Inflammatory macrophage treated with lipopolysaccharide for 1 hour (primary cell): ENCODE measurements at regions not wholly inside any gene's neighbourhood (a gene's known extent, or its start where the extent isn't known, plus 50 kb on each side); places are given as distances from the start of the nearest gene placed in this dataset.
"Not testable (repeated sequence)": the region's sequence is repeated elsewhere in the genome, so short reads cannot be mapped to it uniquely, and the experiment has no call there.

Experiments
- DNase-seq, 2 donors: peaks; one replicate each; pipeline ENCODE4 v3.0.0-alpha.2; 2020 to 2022

DNA sequence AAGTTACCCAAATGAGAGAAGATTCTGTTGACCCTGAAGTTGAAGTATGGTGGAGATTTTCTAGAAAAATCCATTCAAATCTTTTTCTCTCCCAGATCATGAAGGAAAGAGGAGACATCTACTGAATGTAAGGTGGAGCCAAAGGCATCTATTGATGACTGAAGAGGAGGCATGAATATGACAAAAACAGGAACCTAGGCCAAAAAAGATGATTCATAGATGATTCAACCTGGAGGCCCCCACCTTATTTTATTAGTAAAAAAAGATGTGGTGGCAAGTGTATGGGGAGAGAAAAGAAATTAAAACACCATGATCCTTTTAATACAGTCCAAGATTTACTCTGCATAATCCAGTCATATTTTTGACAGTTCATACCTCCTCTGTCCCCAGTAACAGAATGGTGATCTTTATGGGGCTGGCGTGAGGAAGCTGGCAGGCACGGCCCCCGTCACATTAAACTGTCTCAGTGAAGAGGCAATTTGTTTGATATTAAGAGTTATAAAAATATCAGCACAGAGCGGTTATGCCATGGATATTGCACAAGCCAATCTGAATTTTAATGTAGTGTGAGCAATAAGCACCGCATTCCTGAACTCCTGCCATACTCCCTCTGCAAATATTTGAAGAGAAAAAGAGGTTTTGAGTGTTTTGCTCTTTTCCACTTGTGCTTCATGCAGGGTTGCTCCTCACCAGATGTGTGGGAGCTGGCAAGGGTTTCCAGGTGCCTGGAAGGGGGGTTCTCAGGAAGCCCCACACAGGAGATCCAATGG, 94.4 kb downstream of the TRIM43 start:
- DNase-seq = not testable (repeated sequence)

DNA sequence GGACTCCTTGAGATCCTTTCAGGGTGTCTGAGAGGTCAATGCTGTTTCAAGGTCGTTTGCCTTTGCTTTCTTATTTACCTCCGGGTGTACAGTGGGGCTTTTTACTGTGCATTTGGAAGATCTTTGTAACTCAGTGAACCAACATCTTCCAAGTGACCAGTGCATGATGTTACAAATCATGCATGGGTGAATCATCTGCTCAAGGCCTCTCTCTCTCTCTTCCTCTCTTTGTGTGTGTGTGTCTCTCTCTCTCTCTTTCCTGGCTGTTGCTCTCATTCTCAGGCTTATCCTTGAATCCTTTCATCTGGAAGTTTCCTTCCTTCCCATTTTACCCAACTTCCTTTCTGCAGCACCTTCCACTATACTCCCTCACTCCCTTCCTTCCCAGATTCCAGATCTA, 96.1 kb downstream of the TRIM43 start:
- DNase-seq = peak in 1 of 2 donors; percentile 32

DNA sequence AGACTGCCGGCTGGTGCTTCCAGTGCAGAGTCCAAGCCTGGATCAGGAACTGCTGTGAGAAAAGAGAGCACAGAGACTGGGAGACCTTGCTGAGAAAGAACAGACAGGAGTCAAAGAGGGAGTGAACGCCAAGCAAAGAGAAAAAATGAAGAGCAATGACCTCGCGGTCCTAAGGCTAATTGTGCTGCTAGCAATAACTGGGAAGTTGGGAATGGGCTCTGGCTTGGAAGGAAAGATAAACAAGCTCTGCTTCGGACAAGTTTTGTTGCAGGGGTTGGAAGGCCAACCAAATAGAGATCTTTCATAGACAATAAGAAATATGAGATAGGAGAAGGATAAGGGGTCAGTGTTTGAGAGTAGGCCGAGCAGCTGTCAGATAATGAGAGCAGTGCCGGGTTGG, 99.4 kb downstream of the TRIM43 start:
- not testable (repeated sequence) for DNase-seq

DNA sequence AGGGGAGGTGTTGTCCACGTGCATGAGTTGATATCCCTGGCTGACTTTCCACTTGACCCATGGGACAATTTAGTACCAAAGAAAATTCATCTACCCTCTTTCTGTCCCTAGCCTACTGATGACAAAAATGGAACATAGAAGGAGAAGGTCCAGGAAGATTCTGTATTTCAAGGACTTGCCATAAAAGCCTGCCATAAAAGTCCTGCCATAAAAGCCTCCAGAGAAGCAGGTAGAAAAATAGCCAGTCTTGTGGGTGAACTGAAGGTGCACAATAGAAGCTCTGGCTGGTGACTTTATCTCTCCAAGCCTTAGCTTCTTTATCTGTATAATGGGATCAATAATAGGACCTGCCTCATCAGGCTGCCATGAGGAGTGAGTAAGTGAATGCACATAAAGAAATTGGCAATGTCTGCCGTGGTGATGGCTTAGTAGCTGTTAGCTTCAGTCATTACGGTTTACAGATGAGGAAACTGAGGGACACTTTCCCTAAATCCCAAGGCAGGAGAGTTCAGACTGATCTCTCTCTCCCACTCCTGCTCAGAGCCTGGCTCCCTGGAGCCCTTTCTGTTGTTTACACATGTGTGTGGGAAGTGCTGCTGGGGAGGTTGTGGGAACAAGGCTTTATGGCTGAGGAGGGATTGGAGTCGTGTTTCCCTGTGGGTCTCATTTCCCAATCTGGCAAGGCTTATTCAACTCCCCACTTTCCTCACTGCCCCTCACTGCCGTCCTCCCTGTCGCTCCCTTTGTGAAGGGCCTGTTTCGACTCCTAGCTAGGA, 101.5 kb downstream of the TRIM43 start:
- DNase-seq = not testable (repeated sequence)

DNA sequence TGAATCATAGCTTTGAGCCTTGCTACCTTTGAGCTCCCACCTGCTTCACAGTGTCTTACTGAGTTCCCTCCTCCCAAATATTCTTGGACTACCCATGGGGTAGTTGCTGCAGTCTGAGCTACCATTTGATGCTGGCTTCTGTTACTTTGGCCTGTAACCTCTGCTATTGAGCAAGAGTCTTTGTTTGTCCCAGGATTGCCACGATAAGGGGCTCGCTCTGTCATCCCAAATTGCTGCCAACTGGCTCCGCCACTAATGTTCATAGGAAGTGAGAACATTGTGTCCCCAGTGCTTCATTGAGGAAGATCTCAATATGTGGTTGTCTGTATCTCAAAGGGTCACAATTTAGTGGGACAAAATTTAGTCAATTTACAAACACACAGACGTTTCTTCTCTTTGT, 103.8 kb downstream of the TRIM43 start:
- DNase-seq = no peak

DNA sequence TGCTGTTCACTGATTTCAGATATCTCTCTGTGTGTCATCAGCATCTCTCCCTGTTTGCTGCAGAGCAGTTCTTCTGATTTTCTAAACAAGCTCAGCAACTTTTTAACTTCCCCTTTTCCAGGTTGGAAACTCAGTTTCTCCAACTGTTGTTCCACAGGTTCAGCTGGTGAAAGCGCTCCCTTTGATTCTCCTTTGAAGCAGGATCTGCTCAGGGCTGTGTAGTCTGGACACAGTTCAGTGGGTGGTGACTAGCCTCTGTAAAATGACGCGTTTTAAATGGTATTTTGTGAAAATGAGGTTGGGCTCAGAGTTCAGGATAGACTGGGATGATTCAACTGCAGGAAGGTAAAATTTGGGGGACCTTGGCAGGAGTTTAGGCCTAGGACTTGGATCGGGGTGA, 106.3 kb downstream of the TRIM43 start:
- DNase-seq = no peak

DNA sequence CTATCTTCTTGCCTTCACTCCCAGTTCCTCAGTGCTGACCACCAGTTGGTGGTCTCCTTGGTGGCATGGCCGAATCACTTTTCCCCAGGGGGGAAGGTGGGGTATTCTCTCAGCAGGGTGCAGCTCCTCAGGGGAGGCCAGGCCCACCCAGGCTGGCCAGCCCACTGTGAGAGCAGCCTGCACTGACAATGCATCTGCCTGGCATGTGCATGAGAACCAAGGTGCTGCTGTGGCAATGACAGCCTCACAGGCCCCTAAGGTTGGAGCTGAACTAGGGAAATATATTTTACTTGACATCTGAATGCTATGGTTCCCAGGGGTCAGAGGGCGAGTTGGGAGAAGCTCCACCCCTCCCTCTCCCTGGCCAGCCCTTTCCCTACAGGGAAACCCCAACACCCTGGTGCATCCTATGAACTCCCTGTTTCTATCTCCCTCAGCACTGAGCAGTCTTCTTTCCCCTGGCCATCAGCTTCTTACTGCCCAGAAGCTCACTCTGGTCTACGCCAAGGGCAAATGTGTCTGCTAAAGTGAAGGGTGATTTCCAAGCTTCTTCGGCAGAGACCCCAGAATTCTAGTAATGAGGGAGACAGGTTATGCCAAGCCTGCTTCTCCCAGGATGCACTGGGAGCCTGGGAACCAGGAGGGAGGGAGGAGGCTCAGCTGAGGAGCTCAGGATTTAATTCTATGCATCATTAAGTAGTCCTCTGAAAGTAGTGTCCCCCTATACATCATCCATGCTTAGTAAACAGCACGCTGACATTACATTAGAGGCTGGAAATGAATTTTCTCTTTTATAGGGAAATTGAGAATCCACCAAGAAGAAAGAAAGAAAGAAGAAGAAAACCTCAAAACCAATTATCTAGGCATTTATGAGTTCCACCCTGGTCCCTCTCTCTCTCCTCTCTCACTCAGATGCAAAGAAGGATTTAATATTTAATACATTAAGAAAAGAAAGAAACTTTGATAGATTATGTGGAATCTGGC, 107.7 kb downstream of the TRIM43 start:
- DNase-seq = not testable (repeated sequence)

DNA sequence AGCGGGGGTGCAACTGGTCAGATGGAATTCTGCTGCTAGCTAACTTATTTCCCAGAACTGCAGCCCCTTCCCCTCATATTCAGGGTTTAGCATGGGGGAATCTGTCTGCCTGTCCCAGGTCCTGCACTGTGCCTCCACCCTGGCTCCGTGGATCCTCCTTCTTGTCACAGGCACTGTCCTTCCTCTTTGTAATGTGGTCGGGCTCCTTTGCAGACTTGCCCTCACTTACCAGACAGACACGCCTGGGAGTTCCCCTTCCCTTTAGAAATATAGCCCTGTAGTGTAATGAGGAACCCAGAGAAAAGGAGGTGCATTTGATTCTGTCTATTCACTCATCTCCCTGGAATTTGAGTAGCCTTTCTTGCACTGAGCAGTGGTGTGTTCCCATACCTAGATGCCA, 108.7 kb downstream of the TRIM43 start:
- DNase-seq = peak; percentile 73 to 74

DNA sequence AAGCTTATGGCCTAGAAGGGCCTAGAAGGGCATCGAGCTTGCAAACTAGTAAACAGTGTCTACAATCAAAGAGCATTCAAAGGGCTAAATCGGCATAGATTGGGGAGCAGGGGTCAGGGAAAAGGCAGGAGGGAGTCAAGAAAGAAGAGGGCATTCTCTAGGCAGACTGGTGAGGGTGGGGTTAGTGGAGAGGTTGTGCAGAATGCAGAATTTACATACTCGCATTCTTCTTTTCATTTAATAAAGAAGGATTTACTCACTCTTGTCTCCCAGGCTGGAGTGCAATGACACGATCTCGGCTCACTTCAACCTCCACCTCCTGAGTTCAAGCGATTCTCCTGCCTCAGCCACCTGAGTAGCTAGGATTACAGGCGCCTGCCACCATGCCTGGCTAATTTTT, 110.7 kb downstream of the TRIM43 start:
- DNase-seq = no peak

DNA sequence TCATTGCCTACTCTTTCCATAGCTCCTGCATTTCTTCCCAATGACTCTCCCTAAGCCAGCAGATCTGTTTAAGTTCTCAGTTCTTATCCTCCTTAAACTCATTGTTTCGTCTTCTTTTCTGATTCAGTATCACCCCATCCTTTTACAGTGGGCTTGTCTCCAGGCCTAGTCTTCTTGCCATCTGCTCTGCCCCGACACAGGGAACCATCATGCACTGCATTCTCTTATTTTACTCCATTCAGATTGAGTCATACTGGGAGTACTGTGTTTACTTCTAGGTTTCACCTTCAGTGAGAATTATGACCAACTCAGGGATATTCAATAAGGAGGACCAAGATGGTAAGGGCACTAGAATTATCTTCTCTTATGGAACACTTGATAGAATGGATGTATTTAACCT, 115.4 kb downstream of the TRIM43 start:
- DNase-seq = not testable (repeated sequence)

DNA sequence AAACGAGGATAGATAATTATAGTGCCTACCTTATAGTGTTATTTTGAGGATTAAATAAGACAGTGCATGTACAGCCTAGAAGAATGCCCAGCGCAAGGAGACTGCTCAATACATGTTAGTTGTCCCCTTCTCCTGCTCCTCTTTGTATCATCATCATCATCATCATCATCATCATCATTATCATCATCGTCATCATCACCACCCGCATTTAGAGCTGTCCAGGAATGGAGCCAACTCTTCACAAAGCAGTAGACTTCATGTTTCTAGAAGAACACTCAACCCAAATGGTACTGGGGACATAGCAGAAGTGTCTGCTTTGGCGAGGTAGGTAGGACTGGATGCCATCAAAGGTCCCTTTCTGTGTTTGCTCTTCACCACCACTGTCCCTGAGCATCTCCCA, 116.0 kb downstream of the TRIM43 start:
- DNase-seq = no peak

DNA sequence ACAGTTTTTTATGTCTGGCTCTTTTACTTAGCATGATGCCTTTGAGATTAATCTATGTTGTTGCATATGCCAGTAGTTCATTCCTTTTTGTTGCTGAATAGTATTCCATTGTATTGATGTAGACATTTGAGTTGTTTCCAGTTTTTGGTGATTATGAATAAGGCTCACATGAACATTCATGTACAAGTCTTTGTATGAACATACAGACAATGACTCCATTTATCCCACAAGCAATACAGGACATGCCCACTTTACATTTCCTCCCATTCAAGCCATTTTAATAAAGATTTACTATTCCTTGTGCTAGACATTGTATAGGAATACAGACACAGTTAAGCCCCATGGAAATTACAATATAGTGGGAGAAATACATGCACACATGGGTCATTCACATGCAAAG, 118.0 kb downstream of the TRIM43 start:
- no peak for DNase-seq

DNA sequence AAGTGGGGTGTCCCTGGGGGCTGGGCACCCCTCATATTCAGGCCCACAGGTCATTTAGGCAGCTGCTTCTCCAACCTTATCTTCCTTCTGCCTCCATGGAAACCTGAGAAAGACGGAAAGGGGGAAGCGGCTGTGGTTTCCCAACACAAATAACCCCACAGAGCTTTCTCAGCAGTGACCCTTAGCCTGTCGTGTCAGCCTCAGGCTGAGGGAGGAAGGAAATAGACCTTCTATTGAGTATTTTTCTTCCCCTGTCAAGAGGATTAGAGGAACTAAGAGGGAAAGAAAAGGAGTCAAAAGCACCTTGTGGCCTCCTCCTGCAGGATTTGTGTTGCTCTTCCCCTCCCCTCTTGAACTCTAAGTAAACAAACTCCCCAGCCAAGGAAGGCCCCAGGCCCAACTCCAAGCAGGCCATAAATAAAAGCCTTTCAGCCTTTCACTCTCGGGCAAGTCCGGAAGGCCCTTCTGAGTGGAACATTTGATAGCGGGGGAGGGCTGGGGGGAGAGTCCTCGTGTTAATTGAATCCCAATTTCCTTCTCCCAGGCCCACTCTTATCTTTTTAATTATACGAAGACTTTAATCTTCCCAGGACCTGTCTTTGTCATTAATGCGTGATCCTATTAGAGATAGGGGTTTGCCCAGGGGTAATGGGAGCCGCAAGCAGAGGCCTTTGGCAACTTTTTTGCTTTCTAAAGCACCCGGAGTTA, 121.8 kb downstream of the TRIM43 start:
- DNase-seq = not testable (repeated sequence)

DNA sequence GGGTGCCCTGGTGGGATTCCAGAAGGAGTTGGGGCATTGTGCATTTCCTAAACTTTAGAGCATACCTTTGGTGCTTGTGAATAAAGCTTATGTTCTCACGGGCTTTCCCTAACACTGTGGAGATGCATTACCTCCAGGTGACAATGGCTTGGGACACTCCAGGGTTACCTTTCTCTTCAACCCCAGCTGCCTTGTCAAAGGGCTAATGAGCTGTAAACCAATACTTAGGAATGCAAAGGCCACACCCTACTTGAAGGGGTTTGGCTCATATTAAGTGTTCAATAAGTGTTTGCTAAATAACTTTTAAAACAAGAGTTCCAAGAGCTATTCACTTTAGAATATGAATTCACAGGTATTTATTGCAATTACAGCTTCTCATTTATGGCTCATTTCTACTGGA, 122.6 kb downstream of the TRIM43 start:
- not testable (repeated sequence) for DNase-seq

DNA sequence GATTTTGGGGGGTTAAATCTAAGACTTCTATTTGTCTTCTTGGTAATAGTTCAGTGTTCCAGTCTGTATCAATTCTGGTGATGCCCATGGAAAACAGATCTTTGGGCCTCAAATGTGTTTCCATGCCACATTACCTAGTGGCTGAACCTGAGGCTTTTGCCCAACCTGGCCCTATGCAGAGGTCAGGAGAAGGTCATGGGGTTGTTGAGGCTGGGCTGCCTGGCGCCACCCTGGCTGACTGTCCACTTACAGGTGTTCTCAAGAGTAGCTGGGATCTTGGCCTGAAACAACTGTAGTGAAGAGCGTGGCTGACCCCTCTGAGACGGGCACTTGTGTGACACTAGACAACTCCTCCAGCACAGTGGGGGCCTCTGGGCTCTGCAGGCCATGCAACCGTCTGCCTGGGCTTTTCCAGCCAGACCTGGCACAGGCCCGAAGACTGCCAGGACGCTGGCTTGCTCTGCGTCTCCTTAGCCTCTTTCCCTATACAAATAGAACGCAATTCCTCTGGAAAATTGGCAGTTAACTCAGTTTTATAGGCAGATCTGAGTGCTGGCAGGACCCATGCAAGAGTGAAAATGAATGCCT, 127.8 kb downstream of the TRIM43 start:
- no peak for DNase-seq

DNA sequence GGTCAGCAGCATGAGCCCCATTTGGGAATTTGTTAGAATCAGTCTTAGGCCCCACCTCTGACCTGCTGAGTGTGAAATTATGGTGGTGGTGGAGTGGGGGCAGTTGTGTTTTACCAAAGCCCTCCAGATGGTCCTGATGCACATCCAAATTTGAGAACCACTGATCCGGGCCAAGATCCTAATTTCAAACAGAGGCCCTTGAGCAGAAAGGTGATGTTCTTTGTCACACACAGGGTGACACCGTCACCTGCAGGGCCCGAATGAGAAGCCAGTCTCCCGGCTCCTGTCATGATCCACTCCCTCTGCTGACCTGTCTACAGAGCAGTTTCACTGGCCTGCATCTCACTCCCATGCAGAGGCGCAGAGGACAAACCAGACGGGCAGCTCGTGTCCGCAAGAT, 129.9 kb downstream of the TRIM43 start:
- no peak for DNase-seq

DNA sequence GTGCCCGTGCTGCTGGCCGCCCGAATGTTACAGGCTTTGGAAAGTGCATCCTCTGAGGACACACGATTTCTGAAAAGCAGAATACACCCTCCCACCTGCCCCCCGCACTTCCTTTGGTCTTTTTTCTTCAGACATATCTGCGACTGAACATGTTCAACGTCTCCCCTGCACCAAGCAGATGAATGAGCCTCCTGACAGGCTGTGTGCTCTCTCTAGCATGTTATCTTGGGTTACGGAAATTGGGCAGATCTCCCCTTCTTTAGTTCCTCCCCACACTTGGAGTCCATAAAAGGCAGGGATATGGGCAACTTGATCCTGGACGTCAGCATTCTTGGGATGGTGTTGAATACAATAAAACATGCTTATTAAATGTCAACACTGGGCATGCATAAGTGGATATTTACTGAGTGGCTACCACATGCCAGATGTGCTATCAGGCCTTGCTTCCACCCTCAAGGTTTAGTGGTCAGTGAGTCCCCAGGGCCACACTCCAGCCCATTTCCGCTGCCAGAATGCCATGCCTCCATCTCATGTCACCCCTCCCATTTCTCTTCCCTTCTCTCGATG, 130.4 kb downstream of the TRIM43 start:
- DNase-seq = no peak

DNA sequence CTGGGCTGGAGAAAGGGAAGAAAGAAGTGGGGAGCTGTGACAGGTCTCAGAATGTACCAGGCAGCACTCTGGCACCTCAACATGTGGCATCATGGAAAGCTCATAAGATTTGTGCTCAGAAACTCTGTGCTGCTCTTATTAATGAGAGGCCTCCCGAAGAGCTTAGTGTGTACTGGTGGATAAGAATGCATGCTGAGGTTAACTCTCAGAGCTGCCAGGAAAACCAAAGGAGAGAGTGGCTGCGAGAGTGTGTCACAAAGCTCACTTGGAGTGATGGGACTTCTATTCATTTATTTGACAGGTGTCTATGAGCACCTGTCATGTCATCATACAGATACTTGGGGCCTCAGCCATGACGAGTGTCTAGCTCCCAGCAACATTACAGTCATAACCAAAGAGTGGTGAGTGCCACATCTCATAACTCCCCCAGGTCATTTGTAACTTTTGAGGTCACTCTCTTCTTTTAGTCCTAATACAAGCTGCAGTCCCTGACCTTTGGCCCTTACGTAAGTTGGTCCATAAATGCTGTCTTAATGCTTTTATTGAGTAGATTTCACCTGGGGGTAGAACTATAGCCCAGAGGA, 131.9 kb downstream of the TRIM43 start:
- not testable (repeated sequence) for DNase-seq

DNA sequence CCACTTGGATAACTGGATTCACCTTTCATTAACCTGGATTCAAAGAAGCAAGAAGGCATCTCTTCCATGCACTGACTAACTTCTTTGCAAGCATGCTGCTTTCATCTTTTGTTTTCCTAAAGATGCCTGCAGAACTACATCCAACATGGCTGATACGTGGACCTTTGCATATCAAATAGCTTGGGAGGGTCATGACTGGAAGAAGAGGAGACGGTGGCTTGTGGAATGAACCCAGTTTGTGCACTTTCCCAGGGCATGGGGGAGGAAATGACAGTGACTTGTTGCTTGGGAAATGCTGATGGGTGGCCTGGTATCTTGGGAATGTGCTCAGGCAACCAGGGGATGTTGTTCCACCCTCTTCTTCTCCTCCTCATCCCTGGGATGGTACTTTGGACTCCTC, 133.4 kb downstream of the TRIM43 start:
- not testable (repeated sequence) for DNase-seq

DNA sequence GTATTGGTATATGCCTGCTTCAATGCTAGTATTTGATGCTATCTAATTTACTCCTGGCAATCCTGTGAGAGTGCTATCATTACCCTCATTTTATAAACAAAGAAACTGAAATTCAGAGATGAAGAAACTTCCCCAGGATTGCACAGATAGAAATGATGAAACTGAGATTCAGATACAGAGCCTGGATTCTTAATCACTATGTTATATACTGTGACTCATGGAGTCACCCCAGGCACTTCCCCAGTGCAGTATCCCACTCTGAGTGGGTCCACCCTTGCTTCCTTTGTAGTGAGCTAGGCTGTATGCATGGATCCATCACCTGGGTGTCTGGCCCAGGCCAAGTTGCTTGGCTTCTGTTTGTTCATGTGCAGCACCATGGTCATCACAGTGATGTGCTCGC, 133.9 kb downstream of the TRIM43 start:
- DNase-seq = peak; percentile 33 to 62

DNA sequence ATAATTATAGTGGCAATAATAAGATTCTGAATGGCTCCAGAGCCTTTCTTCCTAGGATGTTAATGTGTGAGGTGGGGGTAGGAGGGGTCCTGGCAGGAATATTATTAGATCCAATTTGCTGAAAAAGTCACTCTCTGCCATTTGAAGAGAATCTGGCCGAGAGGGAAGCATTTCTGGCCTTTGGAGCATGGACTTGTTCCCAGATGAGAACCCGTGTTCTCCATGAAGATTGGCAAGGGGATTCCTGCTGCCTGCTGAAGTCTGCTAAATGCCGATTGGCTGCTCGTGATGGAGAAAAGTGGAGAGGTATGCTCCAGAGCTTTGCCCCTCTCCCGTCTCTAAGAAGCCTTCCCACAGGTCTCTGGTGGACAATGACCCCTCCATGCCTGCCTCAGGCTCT, 135.6 kb downstream of the TRIM43 start:
- not testable (repeated sequence) for DNase-seq
